KBM-7 (cell line): ENCODE measurements at regions not wholly inside any gene's neighbourhood (a gene's known extent, or its start where the extent isn't known, plus 50 kb on each side); places are given as distances from the start of the nearest gene placed in this dataset.
A peak's percentile ranks its signal among the peaks of the same experiment; 100 is the strongest.

Source experiments
- DNase-seq: peaks from one replicate; pipeline ENCODE4 v3.0.0-alpha.2; 2015
- in situ Hi-C: fragments of 300-500 bp; cut with MboI; formaldehyde crosslinking; loops from 2 replicates; pipeline ENCODE4 v1.14.3; 2020; ENCODE audit warnings: low sequenced_read_pairs, low pct_unique_long_range_greater_than_20kb, mixed read lengths

- no peak for DNase-seq
- in situ Hi-C loops: no loop called here
These were observed 432.8 kb upstream of the ZP4 start for GRCh38 chr1:238323490-238323889.

DNA sequence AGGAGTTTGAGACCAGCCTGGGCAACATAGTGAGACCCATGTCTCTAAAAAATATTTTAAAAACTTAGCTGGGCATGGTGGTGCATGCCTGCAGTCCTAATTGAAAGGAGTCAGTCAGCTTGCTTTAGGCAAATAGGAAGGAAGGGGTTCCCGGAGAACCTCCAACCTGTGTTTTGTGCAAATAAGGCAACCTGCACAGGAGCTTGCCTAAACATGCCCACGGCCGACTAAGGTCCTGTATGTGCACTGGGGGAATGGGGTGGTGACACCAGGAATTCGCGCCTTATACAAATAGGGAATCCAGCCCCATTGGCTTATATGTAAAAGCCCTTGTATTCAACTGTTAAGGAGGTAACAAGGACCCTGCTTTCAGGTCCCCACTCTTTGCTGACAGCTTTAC, 429.2 kb upstream of the ZP4 start:
- DNase-seq: no peak
- in situ Hi-C loops: no loop called here

DNA sequence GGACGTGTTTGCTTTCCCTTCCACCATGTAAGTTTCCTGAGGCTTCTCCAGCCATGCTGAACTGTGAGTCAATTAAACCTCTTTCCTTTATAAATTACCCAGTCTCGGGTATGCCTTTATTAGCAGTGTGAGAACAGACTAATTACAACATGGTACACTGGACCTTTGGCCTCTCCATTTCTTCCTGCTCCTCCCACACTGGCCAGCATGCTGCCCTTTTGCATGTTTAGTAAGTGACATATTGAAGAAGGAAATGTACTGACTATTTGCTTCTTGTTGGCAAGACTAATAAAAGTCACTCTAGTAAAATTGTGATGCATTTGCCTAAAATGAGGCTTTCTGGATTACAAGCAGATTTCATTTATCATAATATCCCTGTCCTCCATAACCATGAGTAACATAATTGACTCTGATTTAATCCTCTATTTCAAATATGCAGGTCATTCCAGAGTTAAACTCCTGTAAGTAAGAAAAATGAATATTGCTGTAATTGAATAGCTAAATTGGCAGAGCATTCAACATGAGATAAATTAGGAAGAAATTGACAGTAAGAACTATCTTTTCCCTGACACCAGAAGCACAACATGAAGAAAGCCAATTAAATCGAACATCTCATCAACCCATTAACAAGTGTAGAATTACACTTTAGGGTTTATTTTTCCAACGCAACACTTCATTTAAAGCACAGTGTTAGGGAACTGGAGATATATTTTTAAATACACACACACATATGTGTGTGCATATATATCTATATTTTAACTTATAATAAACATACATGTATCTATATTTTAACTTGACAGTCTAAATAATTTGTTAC, 427.8 kb upstream of the ZP4 start:
- in situ Hi-C loops: no loop called here
- no peak for DNase-seq

DNA sequence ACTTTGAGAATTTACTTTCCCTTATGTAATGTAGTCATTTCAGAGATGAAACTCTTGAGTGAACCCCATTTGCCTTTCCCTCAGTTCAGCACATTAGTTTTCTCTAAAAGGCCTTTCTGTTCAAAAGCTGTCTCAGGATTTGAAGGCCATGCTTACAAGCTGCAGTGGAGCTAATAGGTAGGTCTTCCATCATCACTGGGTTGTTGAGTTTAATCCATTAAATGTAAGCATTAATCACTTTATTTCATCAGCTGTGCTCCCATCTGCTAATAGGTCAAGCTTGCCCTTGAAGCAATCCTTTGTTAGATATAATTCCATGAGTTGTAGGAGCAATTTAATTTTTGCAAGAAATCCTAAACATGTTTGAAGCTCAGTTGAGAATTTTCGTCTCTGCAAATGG, 422.2 kb upstream of the ZP4 start:
- DNase-seq: no peak
- in situ Hi-C loops: no loop called here

DNA sequence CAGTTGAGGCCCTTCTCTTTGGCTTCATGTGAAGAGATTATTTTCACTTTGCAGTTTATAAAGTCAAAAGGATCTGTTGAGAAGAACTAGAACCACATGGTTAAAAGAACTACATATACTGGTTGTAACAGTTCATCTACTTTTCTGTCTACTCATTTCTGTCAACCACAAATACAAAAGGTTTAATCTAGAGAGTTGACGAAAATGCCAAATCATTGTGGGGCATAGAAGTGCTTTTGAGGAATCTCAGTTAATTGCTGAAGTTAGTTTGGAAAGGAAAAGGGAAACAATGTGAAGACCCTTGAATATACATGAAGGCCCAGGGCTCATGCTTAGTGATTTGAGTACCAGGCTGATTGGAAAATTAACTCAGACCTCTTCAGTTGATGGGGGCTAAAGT, 415.7 kb upstream of the ZP4 start:
- no peak for DNase-seq
- in situ Hi-C loops: no loop called here

DNA sequence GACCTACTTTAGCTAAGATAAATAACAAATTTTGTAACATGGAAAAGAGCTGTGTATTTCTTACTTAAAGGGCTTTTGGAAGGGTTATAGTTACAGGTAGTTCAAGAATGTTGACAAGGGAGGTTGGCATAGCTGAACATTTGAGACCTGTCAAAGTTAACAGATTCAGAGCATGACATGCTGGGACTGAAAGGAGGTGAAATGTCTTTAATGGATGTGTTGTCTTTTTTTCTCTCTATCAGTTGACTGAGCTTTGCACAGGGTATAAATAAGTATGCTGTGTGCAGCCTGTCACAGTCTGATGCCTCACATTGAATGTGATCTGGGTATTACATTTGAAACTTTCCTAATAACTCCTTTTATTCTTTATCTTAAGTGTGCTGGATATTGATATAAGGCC, 411.9 kb upstream of the ZP4 start:
- in situ Hi-C loops: no loop called here
- no peak for DNase-seq

DNA sequence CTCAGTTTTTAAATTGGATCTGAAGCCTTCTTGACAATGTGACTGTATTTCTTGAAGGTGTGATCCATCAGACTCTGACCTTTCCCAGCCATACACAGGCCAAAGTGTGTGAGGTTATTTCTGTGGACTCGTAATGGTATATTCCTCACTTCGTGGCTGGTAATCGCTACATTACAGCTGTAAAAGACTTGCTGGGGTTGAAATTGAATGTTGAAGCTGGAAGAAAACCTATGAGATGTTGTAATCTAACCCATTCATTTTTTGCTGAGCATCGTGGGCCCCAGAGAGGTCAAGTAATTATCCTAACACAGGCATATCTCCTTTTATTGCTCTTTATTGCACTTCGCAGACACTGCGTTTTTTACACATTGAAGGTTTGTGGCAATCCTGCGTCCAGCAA, 405.6 kb upstream of the ZP4 start:
- DNase-seq: no peak
- in situ Hi-C loops: no loop called here

DNA sequence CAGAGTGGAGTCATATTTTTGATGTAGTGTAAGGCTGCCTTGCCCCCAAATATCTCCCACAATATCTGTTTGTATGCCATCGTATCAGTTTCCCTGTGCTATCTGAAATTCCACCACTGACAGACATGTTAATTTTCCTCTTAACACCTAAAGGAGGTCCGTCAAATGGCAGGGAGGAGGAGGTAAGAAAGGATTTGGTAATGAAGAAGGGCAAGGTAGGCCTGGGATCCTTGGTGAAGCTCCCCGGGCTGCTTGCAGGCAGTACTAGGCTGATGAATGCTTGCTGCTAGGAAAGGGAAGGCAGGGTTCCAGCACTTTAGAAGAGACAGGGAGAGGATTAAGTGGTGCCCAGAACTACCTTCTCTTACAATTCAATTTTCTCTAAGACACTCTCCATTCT, 402.4 kb upstream of the ZP4 start:
- in situ Hi-C loops: no loop called here
- no peak for DNase-seq

- no peak for DNase-seq
- in situ Hi-C loops: no loop called here
These were observed 390.7 kb upstream of the ZP4 start for GRCh38 chr1:238281418-238281817.

DNA sequence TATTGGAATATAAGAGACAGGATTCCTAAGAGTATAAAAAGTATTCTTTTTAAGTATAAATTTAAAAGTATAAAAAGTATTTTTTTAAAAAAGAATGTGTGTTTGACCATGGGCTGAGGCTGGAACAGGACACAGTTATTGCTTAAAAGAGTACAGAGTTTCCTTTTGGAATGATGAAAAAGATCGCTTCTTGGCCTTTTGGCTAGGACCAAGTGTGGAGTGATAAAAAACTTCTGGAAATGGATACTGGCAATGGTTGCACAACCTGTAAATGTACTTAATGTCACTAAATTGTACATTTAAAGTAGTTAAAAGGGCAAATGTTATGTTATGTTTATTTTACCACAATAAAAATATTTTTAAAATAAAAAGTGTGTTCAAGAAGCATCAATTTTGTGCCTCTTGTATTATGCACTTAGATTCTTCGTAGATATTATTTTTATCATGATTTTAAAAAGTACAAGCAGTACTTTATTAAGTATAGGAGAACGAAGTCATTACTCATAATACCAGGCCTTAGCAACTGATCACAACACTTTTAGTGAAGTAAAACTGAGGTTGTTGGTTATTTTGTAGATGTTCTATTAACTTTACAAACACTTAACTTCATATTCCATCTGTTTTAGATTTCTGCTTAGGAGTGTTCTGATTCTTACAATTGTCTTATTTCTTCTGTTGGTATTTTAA, 389.1 kb upstream of the ZP4 start:
- no peak for DNase-seq
- in situ Hi-C loops: no loop called here

DNA sequence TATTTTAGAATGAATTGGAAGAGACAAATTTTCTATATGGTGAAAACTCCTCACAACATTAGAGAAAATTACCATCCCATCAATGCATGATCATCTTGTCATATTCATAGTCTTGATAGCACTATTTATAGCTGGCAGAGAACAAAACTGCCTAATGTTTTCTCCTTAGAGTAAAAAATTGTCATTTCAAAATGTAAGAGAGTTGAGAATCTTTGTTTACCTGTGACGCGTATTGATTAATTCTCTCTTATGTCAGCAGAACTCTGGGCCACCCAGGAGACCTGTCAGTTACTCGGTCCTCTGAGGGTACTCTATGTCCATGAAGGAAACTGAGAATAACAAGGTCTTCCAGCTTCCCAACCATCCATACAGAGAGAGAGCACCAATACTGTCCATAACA, 381.4 kb upstream of the ZP4 start:
- in situ Hi-C loops: no loop called here
- no peak for DNase-seq

DNA sequence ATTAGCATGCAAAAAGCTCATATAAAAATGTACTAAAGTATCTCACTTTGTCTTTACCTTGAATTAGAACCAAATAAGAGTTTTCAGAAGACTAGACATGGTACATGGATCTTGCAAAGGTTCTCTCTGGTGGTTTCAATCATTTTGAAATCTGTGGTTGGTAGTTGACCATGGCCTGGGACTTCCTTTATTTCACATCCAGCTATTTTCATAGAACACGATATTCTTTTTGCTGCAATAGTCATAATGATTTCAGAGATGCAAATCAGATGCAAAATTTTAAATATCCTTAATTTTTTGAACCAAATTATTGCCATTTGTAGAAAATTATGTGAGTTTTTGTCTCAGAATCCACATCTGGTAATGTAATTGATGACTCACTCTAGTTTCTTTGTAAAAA, 375.1 kb upstream of the ZP4 start:
- DNase-seq: no peak
- in situ Hi-C loops: no loop called here

- in situ Hi-C loops: no loop called here
- no peak for DNase-seq
These were observed 374.2 kb upstream of the ZP4 start for GRCh38 chr1:238264951-238265350.

GRCh38 chr1:238258510-238258909, 367.8 kb upstream of the ZP4 start:
- no peak for DNase-seq
- in situ Hi-C loops: no loop called here

- in situ Hi-C loops: no loop called here
- DNase-seq: no peak
These were observed 366.4 kb upstream of the ZP4 start for GRCh38 chr1:238257018-238257621.

DNA sequence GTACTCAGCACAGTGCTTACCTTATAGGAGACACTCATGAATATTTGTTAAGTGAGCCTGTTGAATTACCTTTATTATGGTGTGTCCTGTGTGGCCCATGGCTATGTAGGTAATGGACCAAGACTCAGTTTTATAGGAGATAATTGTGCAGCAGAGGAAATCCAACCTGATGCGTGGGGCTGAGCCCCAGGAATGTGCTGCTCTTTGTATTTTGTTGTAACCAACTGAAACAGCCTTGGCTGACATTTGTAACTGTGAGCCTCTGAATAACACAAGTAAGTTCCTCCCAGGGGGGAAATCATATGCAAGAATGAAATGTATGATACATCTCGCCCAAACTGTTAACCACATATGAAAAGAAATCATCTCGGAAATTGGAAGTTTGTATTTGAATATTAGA, 364.2 kb upstream of the ZP4 start:
- no peak for DNase-seq
- in situ Hi-C loops: no loop called here

- in situ Hi-C loops: no loop called here
- DNase-seq: peak; percentile 64
These were observed 361.5 kb upstream of the ZP4 start for GRCh38 chr1:238252033-238252802.

DNA sequence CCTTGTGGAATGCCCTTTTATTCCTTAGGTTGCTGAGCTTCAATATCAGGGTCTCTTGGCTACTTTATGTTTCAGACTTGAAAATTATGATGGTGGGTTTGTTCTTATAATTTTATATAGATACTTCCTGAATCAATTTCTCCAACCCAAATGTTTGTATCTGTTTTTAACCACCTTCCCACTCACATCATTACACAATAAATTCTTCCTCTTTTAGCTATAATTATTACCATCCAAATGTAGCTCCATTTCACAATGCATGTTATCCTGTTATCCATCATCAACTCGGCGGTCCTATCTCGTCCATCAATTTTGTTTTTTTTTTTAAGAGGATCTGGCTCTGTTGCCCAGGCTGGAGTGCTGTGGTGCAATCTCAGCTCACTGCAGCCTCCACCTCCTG, 357.6 kb upstream of the ZP4 start:
- no peak for DNase-seq
- in situ Hi-C loops: no loop called here

GRCh38 chr1:238242181-238242580, 351.5 kb upstream of the ZP4 start:
- no peak for DNase-seq
- in situ Hi-C loops: no loop called here

- DNase-seq: no peak
- in situ Hi-C loops: no loop called here
These were observed 350.9 kb upstream of the ZP4 start for GRCh38 chr1:238241607-238242006.
